OCI-LY7 (cell line): ENCODE measurements at regions not wholly inside any gene's neighbourhood (a gene's known extent, or its start where the extent isn't known, plus 50 kb on each side); places are given as distances from the start of the nearest gene placed in this dataset.

ENCODE experiments used
- BruUV-seq: library from RNA; stranded (reverse); fragments of 400-500 nt; replicated peaks from 2 replicates; lab custom pipeline; 2021; lab: Mats Ljungman, UMichigan
- CTCF ChIA-PET: fragments of 300-600 bp; sonication (Branson Sonifier 250); formaldehyde crosslinking; loops from one replicate; lab custom pipeline; 2022; ENCODE audit warnings: antibody characterized with exemption; ENCODE audit not compliant: unreplicated experiment; lab: Charles Lee
- POLR2A ChIA-PET: fragments of 300-600 bp; sonication (Branson Sonifier 250); formaldehyde crosslinking; loops from one replicate; lab custom pipeline; 2022; ENCODE audit warnings: antibody characterized with exemption; lab: Charles Lee
- DNase-seq: peaks from one replicate; pipeline ENCODE4 v3.0.0-alpha.2; 2015; ENCODE audit warnings: low spot score
- H2AFZ ChIP-seq: fragments of 200-600 bp; sonication (generic), shearing (Covaris generic); 2 replicates; pipeline ENCODE4 v1.6.1; 2014; ENCODE audit warnings: mild to moderate bottlenecking, antibody characterized with exemption, low read length, moderate library complexity
- H3K27ac ChIP-seq: fragments of 200-600 bp; sonication (generic); 2 replicates; pipeline ENCODE4 v1.5.1; 2014; ENCODE audit warnings: mixed run types, low read depth, mild to moderate bottlenecking, moderate library complexity, low read length, inconsistent platforms; ENCODE audit not compliant: poor library complexity, severe bottlenecking
- H3K36me3 ChIP-seq: fragments of 200-600 bp; sonication (generic); 2 replicates; pipeline ENCODE4 v1.6.1; 2014; ENCODE audit warnings: mild to moderate bottlenecking, antibody characterized with exemption, low read length, moderate library complexity, mixed read lengths; ENCODE audit not compliant: insufficient read depth
- H3K4me1 ChIP-seq: fragments of 200-600 bp; sonication (generic); 2 replicates; pipeline ENCODE4 v1.5.1; 2014; ENCODE audit warnings: mild to moderate bottlenecking, low read length; ENCODE audit not compliant: insufficient read depth, poor library complexity, severe bottlenecking
- H3K4me2 ChIP-seq: fragments of 200-600 bp; sonication (generic); 2 replicates; pipeline ENCODE4 v1.6.1; 2014; ENCODE audit warnings: mild to moderate bottlenecking, low read length
- H3K4me3 ChIP-seq: fragments of 200-600 bp; sonication (generic); 2 replicates; pipeline ENCODE4 v1.5.1; 2014; ENCODE audit warnings: mild to moderate bottlenecking, low read depth, low read length; ENCODE audit not compliant: poor library complexity, severe bottlenecking
- H3K79me2 ChIP-seq: fragments of 200-600 bp; sonication (generic); 2 replicates; pipeline ENCODE4 v1.6.1; 2016; ENCODE audit warnings: low read depth, mild to moderate bottlenecking, low read length, moderate library complexity, mixed read lengths; ENCODE audit not compliant: insufficient read depth
- H3K9me2 ChIP-seq: fragments of 200-600 bp; sonication (generic); 2 replicates; pipeline ENCODE4 v1.6.1; 2016; ENCODE audit warnings: mild to moderate bottlenecking, low read length, mixed read lengths; ENCODE audit not compliant: insufficient read depth
- H3K9me3 ChIP-seq: fragments of 200-600 bp; sonication (generic); 2 replicates; pipeline ENCODE4 v1.6.1; 2014; ENCODE audit warnings: mild to moderate bottlenecking, mixed run types, low read length, mixed read lengths
- H4K20me1 ChIP-seq: fragments of 200-600 bp; sonication (generic); 2 replicates; pipeline ENCODE4 v1.6.1; 2014; ENCODE audit warnings: mild to moderate bottlenecking, antibody characterized with exemption, low read length, moderate library complexity, mixed read lengths; ENCODE audit not compliant: insufficient read depth
- CTCF ChIP-seq: fragments of 200-600 bp; sonication (generic); conservative IDR thresholded peaks from 2 replicates; pipeline ENCODE4 v1.5.1; 2014; ENCODE audit warnings: mild to moderate bottlenecking, antibody characterized with exemption, low read length, moderate library complexity, mixed read lengths
- EZH2phosphoT487 ChIP-seq: fragments of 200-600 bp; sonication (generic); IDR thresholded peaks from 2 replicates; pipeline ENCODE4 v1.6.1; 2018; ENCODE audit warnings: low read depth, borderline replicate concordance, mild to moderate bottlenecking, mixed run types, antibody characterized with exemption, low read length, moderate library complexity, mixed read lengths
- intact Hi-C: fragments of 100-400 bp; cut with micrococcal nuclease; formaldehyde crosslinking; loops from one replicate; pipeline ENCODE4 v1.10.0; 2022; ENCODE audit not compliant: unreplicated experiment

DNA sequence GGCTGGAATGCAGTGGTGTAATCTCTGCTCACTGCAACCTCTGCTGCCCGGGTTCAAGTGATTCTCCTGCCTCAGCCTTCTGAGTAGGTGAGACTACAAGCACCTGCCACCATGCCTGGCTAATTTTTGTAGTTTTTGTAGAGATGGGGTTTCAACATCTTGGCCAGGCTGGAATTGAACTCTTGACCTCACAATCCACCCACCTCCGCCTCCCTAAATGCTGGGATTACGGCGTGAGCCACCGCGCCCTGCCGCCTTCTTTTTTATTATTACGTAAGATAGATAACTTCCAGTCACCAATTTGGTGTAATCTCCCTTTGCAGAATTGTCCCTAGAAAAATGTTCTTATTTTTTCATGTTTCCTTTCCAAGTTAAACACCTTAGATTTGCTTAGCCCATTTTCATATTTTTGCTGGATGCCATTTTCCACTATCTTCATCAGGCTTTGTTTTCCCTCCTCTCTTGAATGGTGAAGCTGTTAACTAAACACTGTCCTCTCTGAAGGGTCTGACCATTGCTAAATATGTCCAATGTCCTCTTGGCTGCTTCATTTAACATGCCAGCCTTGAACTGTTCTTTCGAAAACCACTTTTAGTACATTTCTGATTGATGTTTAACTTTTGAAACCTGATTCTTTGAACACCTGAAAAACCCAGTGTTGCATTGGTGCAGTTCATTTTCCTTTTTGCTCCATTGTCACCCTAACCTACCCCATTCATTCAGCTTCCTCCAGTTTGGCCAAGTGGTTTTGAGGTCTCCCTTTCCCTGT, 135.1 kb upstream of the PIK3R1 start:
- H3K4me2 ChIP-seq: no peak overlapping the region
- H3K79me2 ChIP-seq: no peaks in the 10 kb centered on the region
- BruUV-seq: no TSS peak
- intact Hi-C loops: no loop called here
- H3K9me2 ChIP-seq: no peaks in the 10 kb centered on the region
- H3K27ac ChIP-seq: no peak overlapping the region
- no peaks in the 10 kb centered on the region for H3K36me3 ChIP-seq
- TF ChIP-seq EZH2phosphoT487 (no peak), CTCF (no peak)
- no peak overlapping the region for H3K4me3 ChIP-seq
- no peaks in the 10 kb centered on the region for H4K20me1 ChIP-seq
- DNase-seq: no peak
- H3K9me3 ChIP-seq: no peaks in the 10 kb centered on the region
- POLR2A ChIA-PET: no interaction called here
- H2AFZ ChIP-seq: no peak overlapping the region
- no peaks in the 10 kb centered on the region for H3K4me1 ChIP-seq
- CTCF ChIA-PET: no interaction called here

DNA sequence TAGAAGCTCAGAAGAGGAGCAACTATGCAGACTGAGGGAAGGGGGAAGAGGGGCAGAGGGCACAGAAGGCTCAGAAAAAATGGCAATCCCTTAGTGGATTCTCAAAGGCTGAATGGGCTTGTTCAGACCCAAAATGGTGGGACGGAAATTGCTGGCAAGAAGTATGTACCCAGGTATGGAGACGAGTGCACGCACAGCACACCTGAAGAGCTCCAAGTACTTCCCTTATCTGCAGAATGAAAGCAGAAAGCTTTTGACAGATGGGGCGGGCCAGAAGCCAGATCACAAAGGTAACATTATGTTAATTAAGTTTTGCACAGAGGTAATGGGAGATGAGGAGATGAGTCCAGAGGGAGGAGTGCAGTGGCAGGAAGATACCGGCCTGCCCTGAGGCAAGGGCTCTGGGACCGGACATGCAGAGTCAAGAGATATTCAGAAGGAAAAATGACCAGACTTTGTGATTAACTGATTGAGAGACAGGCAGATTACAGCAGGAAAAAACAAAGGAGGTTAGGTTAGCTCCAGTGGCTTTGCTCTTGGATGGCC, 138.1 kb upstream of the PIK3R1 start:
- no peaks in the 10 kb centered on the region for H3K4me1 ChIP-seq
- intact Hi-C loops: no loop called here
- no peak overlapping the region for H3K4me2 ChIP-seq
- H3K9me3 ChIP-seq: no peaks in the 10 kb centered on the region
- POLR2A ChIA-PET: no interaction called here
- no peak for DNase-seq
- no TSS peak for BruUV-seq
- no peaks in the 10 kb centered on the region for H4K20me1 ChIP-seq
- H3K27ac ChIP-seq: no peak overlapping the region
- H3K79me2 ChIP-seq: no peaks in the 10 kb centered on the region
- H2AFZ ChIP-seq: no peak overlapping the region
- no peaks in the 10 kb centered on the region for H3K36me3 ChIP-seq
- CTCF ChIA-PET: no interaction called here
- TF ChIP-seq EZH2phosphoT487 (no peak), CTCF (no peak)
- H3K4me3 ChIP-seq: no peak overlapping the region
- no peaks in the 10 kb centered on the region for H3K9me2 ChIP-seq

- ChIA-PET CTCF (no interaction called here), POLR2A (no interaction called here)
- Histone ChIP-seq H4K20me1 (no peaks in the 10 kb centered on the region), H2AFZ (no peak overlapping the region), H3K36me3 (no peaks in the 10 kb centered on the region), H3K79me2 (no peaks in the 10 kb centered on the region), H3K9me3 (no peaks in the 10 kb centered on the region), H3K9me2 (no peaks in the 10 kb centered on the region), H3K27ac (no peak overlapping the region), H3K4me3 (no peak overlapping the region), H3K4me2 (no peak overlapping the region), H3K4me1 (no peaks in the 10 kb centered on the region)
- intact Hi-C loops: no loop called here
- no peak for DNase-seq
- no TSS peak for BruUV-seq
- TF ChIP-seq CTCF (no peak), EZH2phosphoT487 (no peak)
These were observed 140.9 kb upstream of the PIK3R1 start for GRCh38 chr5:68074633-68075032.
